Breast epithelium (tissue), 4 donors: ENCODE measurements at regions not wholly inside any gene's neighbourhood (a gene's known extent, or its start where the extent isn't known, plus 50 kb on each side); places are given as distances from the start of the nearest gene placed in this dataset.
"Not testable (repeated sequence)": the region's sequence is repeated elsewhere in the genome, so short reads cannot be mapped to it uniquely, and the experiment has no call there.

ENCODE experiments used
- DNase-seq, 2 donors: peaks; one replicate each; pipeline ENCODE4 v3.0.0-alpha.2; 2019; ENCODE audit warnings: low spot score in 2 of 2
- H3K27ac ChIP-seq, 2 donors: fragments of 200-600 bp; sonication (generic) in 1 of 2; one replicate each; pipeline ENCODE4 v1.5.1; 2016 to 2019; ENCODE audit warnings: mild to moderate bottlenecking in 1 of 2
- H3K27me3 ChIP-seq, 2 donors: fragments of 200-600 bp; sonication (generic) in 1 of 2; one replicate each; pipeline versions ENCODE4 v1.5.1 to v1.6.0; 2017 to 2019; ENCODE audit warnings: control low read depth in 1 of 2, mild to moderate bottlenecking in 1 of 2
- H3K36me3 ChIP-seq: fragments of 200-600 bp; one replicate; pipeline ENCODE4 v1.5.1; 2019
- H3K4me1 ChIP-seq, 2 donors: fragments of 200-600 bp; sonication (generic); one replicate each; pipeline ENCODE4 v1.5.1; 2016 to 2019; ENCODE audit warnings: control low read depth in 1 of 2
- H3K4me3 ChIP-seq, 3 donors: fragments of 200-600 bp; sonication (generic); 1 replicate in 2 of 3; 2 replicates in 1 of 3; pipeline ENCODE4 v1.5.1; 2016 to 2019; ENCODE audit warnings: mild to moderate bottlenecking in 3 of 3, moderate library complexity in 2 of 3
- H3K9me3 ChIP-seq, 2 donors: fragments of 200-600 bp; sonication (generic) in 1 of 2; one replicate each; pipeline ENCODE4 v1.5.1; 2016 to 2019; ENCODE audit warnings: control low read depth in 1 of 2
- POLR2A ChIP-seq: fragments of 450-650 bp; IDR thresholded peaks from one replicate; pipeline ENCODE4 v1.6.1; 2016; ENCODE audit warnings: antibody characterized with exemption, mild to moderate bottlenecking, moderate library complexity
- POLR2AphosphoS5 ChIP-seq, 3 donors: sonication (generic); formaldehyde crosslinking; IDR thresholded peaks; one replicate each; pipeline ENCODE4 v1.6.1; 2017; ENCODE audit warnings: antibody characterized with exemption in 3 of 3
- intact Hi-C: fragments of 100-400 bp; cut with DNase I; formaldehyde crosslinking; loops from one replicate; pipeline ENCODE4 v1.15.1; 2023; ENCODE audit warnings: low total_unique reads
- TF ChIP-seq, protein P1 (sequence below), 3 donors: fragments of 450-650 bp; IDR thresholded peaks; one replicate each; pipeline ENCODE4 v1.5.1; 2016 to 2017; ENCODE audit warnings: antibody characterized with exemption in 3 of 3, mild to moderate bottlenecking in 3 of 3, moderate library complexity in 3 of 3

DNA sequence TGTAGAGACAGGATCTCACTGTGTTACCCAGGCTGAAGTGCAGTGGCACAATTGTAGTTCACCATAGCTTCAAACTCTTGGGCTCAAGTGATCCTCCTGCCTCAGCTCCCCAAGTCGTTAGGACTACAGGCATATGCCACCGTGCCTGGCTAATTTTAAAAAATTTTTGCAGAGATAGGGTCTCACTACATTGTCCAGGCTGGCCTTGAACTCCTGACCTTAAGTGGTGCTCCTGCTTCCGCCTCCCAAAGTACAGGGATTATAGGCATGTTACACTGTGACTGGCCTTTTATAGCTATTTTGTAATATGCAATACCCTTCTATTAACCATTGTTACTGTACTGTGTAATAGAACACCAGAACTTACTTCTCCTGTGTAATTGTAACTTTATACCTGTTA, 139.3 kb upstream of the ZNF267 start:
- no peaks in the 10 kb centered on the region for H3K4me1 ChIP-seq
- peaks cover 7 to 77% of the 10 kb centered on the region in 2 donors for H3K9me3 ChIP-seq
- no peak for DNase-seq
- H3K27me3 ChIP-seq: no peaks in the 10 kb centered on the region
- TF ChIP-seq POLR2AphosphoS5 (IDR thresholded peaks at IDR 0.05) (no peak), POLR2A (no peak)
- TF ChIP-seq, protein P1, sequence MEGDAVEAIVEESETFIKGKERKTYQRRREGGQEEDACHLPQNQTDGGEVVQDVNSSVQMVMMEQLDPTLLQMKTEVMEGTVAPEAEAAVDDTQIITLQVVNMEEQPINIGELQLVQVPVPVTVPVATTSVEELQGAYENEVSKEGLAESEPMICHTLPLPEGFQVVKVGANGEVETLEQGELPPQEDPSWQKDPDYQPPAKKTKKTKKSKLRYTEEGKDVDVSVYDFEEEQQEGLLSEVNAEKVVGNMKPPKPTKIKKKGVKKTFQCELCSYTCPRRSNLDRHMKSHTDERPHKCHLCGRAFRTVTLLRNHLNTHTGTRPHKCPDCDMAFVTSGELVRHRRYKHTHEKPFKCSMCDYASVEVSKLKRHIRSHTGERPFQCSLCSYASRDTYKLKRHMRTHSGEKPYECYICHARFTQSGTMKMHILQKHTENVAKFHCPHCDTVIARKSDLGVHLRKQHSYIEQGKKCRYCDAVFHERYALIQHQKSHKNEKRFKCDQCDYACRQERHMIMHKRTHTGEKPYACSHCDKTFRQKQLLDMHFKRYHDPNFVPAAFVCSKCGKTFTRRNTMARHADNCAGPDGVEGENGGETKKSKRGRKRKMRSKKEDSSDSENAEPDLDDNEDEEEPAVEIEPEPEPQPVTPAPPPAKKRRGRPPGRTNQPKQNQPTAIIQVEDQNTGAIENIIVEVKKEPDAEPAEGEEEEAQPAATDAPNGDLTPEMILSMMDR (IDR thresholded peaks at IDR 0.05): no peak
- H3K4me3 ChIP-seq: no peak overlapping the region
- H3K27ac ChIP-seq: no peak overlapping the region
- intact Hi-C loops: no loop called here
- H3K36me3 ChIP-seq: no peaks in the 10 kb centered on the region

DNA sequence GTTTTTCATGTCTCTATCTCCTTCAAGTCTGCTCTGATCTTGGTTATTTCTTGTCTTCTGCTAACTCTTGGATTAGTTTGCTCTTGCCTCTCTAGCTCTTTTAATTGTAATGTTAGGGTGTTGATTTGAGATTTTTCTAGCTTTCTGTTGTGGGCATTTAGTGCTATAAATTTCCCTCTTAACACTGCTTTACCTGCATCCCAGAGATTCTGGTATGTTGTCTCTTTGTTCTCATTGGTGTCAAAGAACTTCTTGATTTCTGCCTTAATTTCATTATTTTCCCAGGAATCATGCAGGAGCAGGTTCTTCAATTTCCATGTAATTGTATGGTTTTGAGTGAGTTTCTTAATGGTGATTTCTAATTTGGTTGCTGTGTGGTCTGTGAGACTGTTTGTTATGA, 128.5 kb upstream of the ZNF267 start:
- H3K36me3 ChIP-seq, DNase-seq, intact Hi-C loops: not testable (repeated sequence)

DNA sequence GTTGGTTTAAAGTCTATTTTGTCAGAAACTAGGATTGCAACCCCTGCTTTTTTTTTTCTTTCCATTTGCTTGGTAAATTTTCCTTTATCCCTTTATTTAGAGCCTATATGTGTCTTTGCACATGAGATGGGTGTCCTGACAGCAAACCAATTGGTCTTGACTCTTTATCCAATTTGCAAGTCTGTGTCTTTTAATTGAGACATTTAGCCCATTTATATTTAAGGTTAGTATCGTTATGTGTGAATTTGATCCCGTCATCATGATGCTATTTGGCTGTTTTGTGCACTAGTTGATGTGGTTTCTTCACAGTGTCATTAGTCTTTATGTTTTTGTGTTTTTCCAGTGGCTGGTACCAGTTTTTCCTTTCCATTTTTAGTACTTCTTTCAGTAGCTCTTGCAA, 127.7 kb upstream of the ZNF267 start:
- Histone ChIP-seq H3K9me3 (peaks cover 79 to 93% of the 10 kb centered on the region in 2 donors), H3K4me1 (no peaks in the 10 kb centered on the region), H3K36me3 (no peaks in the 10 kb centered on the region), H3K27ac (no peak overlapping the region), H3K4me3 (no peak overlapping the region), H3K27me3 (no peaks in the 10 kb centered on the region)
- TF ChIP-seq POLR2AphosphoS5 (IDR thresholded peaks at IDR 0.05) (no peak), POLR2A (no peak)
- TF ChIP-seq, protein P1 (IDR thresholded peaks at IDR 0.05): no peak
- no peak for DNase-seq
- intact Hi-C loops: no loop called here

More for the DNA sequence above, 128.5 kb upstream of the ZNF267 start:
- H3K9me3 ChIP-seq: peaks cover 71 to 93% of the 10 kb centered on the region in 2 donors
- not testable (repeated sequence) for H3K4me3 ChIP-seq, H3K4me1 ChIP-seq, H3K27ac ChIP-seq, H3K27me3 ChIP-seq

DNA sequence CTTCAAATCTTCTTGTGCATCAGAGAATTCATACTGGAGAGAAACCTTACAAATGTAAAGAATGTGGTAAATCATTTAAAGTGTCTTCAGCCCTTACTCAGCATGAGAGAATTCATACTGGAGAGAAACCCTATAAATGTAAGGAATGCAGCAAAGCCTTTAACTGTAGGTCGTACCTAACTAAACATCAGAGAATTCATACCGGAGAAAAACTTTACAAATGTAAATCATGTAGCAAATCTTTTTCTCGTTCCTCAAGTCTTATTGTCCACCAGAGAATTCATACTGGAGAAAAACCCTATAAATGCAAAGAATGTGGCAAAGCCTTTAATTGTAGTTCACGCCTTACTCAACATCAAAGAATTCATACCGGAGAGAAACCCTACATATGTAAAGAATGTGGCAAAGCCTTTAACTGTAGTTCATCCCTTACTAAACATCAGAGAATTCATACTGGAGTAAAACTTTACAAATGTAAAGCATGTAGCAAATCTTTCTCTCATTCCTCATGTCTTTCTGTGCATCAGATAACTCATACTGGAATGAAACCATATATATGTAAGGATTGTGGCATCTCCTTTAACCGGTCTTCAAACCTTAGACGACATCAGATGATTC, 118.5 kb upstream of the ZNF267 start:
- Histone ChIP-seq H3K27me3 (no peaks in the 10 kb centered on the region), H3K36me3 (peaks cover 9% of the 10 kb centered on the region), H3K4me1 (no peaks in the 10 kb centered on the region), H3K27ac (no peak overlapping the region), H3K4me3 (no peak overlapping the region), H3K9me3 (peaks cover 78 to 94% of the 10 kb centered on the region in 2 donors)
- TF ChIP-seq, protein P1 (IDR thresholded peaks at IDR 0.05): no peak
- no peak for TF ChIP-seq POLR2A
- TF ChIP-seq POLR2AphosphoS5 (IDR thresholded peaks at IDR 0.05): no peak
- intact Hi-C loops: no loop called here
- DNase-seq: no peak

DNA sequence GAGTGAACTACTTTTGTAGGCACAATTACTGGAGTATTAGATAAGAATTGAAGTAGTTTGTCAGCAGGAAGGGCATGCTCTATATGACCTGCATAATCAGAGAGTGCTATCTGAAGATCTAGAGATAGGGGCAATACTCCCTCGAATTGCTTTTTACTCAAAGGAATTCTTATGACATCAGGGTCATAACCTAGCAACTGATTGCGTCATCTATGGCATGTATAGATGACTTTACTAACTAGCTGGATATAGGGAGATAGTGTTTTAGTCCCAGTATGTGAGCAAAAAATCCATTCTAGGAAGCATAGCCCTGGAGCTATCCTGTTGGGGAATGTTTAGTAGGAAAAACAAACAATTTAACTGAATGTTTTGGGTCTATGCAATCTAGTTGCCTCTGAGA, 109.5 kb upstream of the ZNF267 start:
- DNase-seq: no peak
- Histone ChIP-seq H3K9me3 (peaks cover 60 to 88% of the 10 kb centered on the region in 2 donors), H3K4me1 (no peaks in the 10 kb centered on the region), H3K27me3 (no peaks in the 10 kb centered on the region), H3K36me3 (no peaks in the 10 kb centered on the region), H3K4me3 (no peak overlapping the region), H3K27ac (no peak overlapping the region)
- intact Hi-C loops: no loop called here
- no peak for TF ChIP-seq POLR2A
- TF ChIP-seq, protein P1 (IDR thresholded peaks at IDR 0.05): no peak
- no peak for TF ChIP-seq POLR2AphosphoS5 (IDR thresholded peaks at IDR 0.05)

DNA sequence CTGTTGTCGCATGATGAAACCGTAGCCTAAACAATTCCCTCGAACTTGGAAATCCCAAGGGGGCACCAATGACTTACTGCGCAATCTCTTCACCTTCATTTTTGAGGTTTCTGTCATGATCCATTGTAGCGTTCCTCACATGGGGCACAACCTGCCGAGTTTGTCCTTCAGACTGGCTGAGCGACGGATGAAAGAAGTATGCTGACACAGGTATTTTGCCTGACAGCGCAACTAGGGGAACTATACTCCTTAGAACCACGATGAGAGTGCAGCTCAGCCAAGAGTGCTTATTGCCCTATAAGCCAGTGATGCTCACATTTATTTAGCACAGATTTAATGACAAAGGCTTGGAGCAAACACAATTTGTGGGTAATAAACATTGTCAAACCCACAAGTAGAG, 106.3 kb upstream of the ZNF267 start:
- Histone ChIP-seq H3K36me3 (no peaks in the 10 kb centered on the region), H3K9me3 (peaks cover 77 to 98% of the 10 kb centered on the region in 2 donors), H3K4me1 (no peaks in the 10 kb centered on the region), H3K27ac (no peak overlapping the region), H3K27me3 (no peaks in the 10 kb centered on the region), H3K4me3 (no peak overlapping the region)
- TF ChIP-seq, protein P1 (IDR thresholded peaks at IDR 0.05): no peak
- TF ChIP-seq POLR2AphosphoS5 (IDR thresholded peaks at IDR 0.05) (no peak), POLR2A (no peak)
- no peak for DNase-seq
- intact Hi-C loops: no loop called here
